GM21526 (cell line): ENCODE measurements at regions not wholly inside any gene's neighbourhood (a gene's known extent, or its start where the extent isn't known, plus 50 kb on each side); places are given as distances from the start of the nearest gene placed in this dataset.

Experiments
- ATAC-seq: cut with Tn5 transposase; IDR thresholded peaks from one replicate; pipeline ENCODE4 v1.9.1; 2021; ENCODE audit warnings: moderate library complexity; ENCODE audit not compliant: unreplicated experiment, low FRiP score

DNA sequence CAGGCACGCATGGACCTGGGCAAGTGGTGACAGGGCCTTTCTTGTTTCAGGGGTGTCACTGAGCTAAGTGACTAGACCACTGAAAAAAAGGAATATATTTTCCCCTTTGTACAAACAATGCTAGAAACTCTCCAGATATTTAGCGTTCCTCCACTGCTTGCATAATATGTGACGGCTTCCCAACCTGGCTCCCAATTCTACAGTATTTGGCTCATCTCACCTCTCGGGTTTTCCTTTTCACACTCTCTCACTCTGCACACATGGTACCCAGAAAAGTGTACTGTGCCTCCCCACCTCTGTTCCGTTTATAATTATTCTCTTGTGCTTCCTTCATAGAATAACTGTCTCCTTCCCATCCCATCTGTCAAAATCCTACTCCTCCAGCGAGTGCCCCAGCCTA lies 140.5 kb upstream of the KLHL25 start:
- no peak for ATAC-seq

- ATAC-seq = no peak
Observed at GRCh38 chr15:85937661-85938060, 142.0 kb upstream of the AGBL1 start.

DNA sequence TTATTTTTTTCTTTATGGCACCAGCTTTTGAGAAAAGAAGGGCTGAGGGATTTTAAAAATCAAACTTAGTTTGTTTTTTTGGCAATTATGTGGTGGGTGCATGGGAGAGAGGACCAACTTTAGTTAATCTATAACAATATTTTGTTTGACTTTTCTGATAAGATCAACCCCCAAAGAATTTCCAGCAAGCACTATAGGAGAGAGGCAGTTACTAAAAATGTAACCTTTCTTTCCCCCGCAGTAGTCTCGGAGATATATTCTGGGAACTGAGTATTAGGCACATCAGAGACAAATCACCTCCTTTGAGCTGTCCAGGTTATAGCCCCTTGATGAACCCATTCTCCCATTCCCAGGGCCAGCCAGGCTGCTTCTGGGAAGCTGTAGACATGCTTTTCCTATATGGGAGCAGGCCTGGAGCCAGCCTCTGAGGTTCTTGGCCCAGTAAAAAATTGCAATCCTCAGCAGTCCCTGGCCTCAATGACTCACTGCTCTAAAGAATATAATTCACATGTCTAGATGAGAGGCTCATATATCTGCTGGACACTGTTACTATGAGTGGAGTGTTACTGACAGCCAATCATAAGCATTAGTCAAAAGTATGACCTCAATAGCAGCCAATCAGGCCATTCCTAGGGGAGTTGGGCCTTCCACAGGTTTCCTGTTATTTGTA lies 138.3 kb upstream of the AGBL1 start:
- ATAC-seq = no peak

GRCh38 chr15:85942632-85943031 lies 137.0 kb upstream of the AGBL1 start:
- no peak for ATAC-seq

- no peak for ATAC-seq
Observed at GRCh38 chr15:85943151-85943550, 136.5 kb upstream of the AGBL1 start.

- ATAC-seq = no peak
Observed at GRCh38 chr15:85943791-85944190, 135.9 kb upstream of the AGBL1 start.

GRCh38 chr15:85947021-85947420 lies 132.7 kb upstream of the AGBL1 start:
- ATAC-seq = no peak

- ATAC-seq = no peak
Observed at GRCh38 chr15:85947936-85948335, 131.7 kb upstream of the AGBL1 start.

DNA sequence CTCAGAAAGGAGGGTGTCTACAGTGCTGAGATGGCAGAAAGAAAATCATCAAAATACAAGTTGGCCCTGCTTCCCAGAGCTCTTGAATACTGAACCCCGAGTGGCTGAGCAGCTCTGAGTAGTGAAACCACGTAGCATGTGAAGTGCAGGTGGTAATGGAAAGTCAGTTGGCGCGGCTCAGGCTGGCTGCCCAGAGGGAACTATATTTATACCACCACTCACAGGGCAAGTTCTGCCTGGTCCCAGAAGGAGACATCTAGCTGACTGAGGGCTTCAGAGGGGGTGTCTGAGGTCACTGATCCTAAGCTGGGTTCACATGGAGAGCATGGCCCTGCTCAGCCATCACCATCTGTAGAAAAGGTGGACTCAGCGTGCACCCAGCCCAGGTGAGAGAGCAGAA lies 129.6 kb upstream of the AGBL1 start:
- no peak for ATAC-seq

- no peak for ATAC-seq
Observed at GRCh38 chr15:85954586-85954985, 125.1 kb upstream of the AGBL1 start.

- ATAC-seq = peak; percentile 94
Observed at GRCh38 chr15:85955501-85956391, 123.9 kb upstream of the AGBL1 start.

DNA sequence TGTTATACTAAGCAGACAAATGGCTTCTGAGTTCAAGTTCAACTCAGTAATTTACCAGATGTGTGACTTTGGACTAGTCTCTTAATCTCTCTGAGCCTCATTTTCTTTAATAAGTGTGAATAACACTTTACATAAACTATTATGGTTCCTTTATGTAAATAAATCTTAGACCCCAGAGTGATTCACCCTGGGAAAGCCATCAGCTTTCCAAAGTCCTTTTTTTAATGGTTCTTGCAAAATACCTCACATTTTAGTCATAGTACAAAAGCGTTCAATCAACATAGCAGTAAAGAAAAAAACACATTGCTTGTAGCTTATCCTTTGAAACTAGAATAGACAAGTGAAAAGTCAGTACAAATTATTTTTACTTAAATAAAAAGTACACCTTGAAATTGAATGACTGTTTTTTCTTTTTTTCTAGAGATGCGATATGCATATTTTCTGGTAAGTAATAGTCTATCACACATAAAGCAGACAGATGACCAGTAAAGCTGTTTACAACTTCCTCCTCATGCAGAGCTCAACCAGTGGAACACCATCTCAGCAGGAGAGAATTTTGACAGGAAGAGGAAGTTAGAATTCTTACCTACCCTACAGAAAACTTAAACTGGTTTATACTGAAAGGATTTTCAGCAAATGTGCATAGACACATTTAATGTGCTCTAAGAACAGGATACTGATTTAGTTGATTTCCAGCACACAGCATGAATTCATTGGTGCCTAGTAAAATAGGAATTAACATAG lies 123.0 kb upstream of the AGBL1 start:
- no peak for ATAC-seq

DNA sequence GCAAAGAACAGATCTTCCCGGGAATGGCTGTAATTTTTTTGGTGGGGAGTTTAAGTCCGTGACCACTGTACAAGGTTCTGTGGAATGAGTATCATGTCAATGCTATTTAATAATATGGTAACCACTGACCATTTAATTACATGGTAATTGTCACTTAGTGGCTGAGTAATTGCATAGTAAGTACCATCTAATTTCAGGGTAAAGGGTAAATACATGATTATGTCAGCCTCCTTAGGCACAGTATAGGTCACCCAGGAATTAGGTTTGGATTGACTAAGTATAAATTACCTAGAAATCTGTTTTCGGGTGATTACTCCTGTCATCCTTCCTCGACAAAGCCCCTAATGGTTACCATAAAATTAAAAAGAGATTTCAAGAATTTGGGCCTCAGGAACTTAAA lies 120.1 kb upstream of the AGBL1 start:
- ATAC-seq = no peak

GRCh38 chr15:85960381-85960780 lies 119.3 kb upstream of the AGBL1 start:
- no peak for ATAC-seq

GRCh38 chr15:85961821-85962220 lies 117.8 kb upstream of the AGBL1 start:
- no peak for ATAC-seq

- no peak for ATAC-seq
Observed at GRCh38 chr15:85963262-85963760, 116.4 kb upstream of the AGBL1 start.

DNA sequence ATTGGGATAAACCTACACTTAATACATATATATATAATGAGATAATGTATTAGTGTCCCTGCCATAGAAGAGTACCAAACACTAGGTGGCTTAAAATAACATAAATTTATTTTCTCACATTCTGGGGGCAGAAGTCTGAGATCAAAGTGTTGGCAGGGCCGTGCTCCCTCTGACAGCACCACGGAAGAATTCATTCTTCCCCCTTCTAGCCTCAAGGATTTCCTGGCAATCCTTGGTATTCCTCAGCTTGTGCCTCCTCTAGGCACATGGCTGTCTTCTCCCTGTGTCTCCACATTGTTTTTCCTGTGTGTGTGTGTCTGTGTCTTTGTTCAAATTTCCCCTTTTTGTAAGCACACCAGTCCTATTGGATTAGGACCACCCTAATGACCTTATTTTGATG lies 115.2 kb upstream of the AGBL1 start:
- ATAC-seq = no peak

DNA sequence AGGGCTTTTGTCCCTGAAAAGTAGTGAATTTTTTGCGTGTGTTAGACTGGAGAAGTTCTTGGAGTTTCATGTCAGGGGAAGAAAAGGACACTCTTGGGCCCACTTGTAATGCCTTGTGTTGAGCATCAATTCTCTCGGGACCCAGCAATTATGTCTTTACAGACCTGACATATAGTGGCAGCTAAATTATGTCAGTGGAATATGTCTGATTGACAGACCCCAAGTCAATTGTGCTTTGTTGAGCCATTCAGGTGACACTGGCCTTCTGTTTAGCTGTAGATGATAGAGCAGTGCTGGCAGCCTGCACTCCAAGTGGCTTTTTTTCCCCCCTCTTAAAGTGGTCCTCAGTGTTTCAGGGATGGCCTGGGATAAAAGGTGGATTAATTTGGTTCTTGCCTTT lies 112.1 kb upstream of the AGBL1 start:
- no peak for ATAC-seq

- no peak for ATAC-seq
Observed at GRCh38 chr15:85972805-85973540, 106.7 kb upstream of the AGBL1 start.

DNA sequence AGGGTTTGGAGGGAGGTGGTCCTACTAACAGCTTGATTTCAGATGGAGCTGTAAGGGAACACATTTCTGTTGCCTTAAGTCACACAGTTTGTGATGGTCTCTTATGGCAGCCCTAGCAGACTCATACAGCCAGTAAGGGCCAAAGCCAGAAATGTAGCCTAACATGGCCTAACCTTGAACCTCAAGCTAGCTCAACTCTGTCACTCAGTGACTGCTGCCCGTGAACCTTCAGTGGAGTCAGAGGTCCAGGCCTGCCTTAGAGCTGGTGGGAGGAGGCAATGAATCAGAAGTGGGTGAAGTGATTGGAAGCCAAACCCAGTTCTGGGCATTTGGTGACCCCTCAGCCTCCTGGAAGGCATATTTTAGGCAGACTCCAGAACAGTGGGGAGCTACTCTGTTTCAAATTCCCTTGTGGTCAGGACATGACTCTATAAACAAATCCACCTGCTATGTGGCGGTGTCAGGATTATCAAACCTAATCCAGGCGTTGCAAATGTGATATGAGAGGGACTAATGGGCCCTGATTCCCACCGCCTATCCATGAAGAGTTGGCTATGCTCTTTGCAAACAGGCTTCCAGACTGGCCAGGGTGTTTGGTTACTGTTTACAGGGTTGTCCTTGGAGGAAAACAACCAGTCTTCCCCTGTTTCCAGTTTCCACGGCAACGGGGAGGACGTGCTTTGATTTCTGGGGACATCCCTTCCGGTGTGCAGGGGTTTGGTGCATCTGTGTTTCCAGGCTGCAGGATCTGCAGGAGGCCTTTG lies 105.9 kb upstream of the AGBL1 start:
- ATAC-seq = no peak
